Endothelial cell of umbilical vein (primary cell): ENCODE measurements at regions not wholly inside any gene's neighbourhood (a gene's known extent, or its start where the extent isn't known, plus 50 kb on each side); places are given as distances from the start of the nearest gene placed in this dataset.

Experiments
- BruUV-seq: library from RNA; stranded (reverse); fragments of 400-500 nt; replicated peaks from 2 replicates; lab custom pipeline; 2021; lab: Mats Ljungman, UMichigan
- CTCF ChIA-PET: fragments of 300-600, 350-600 bp; sonication (Branson Sonifier 250); formaldehyde crosslinking; loops from one replicate; lab custom pipeline; 2021; ENCODE audit warnings: antibody characterized with exemption, inconsistent platforms; lab: Charles Lee
- POLR2A ChIA-PET: fragments of 300-600, 350-600 bp; sonication (Branson Sonifier 250); formaldehyde crosslinking; loops from one replicate; lab custom pipeline; 2021; ENCODE audit warnings: antibody characterized with exemption, inconsistent platforms; lab: Charles Lee
- DNase-seq: peaks from one replicate; pipeline ENCODE4 v3.0.0-alpha.2; 2011; ENCODE audit warnings: low read depth, low spot score
- FAIRE-seq: peaks from 2 replicates; lab custom pipeline; 2011; peaks lifted over from hg19 to GRCh38; lab: Jason Lieb, UNC
- H2AFZ ChIP-seq: 2 replicates; pipeline ENCODE4 v1.6.0; 2012; ENCODE audit warnings: low read depth, low read length, control low read depth, inconsistent platforms
- H3K27ac ChIP-seq: 2 replicates; pipeline ENCODE4 v1.5.1; 2011; ENCODE audit warnings: low read depth, mild to moderate bottlenecking, control low read depth, low read length, moderate library complexity; ENCODE audit not compliant: insufficient read depth
- H3K27me3 ChIP-seq, 2 experiments: 2 replicates each; pipeline versions ENCODE4 v1.6.0 to v1.6.1; 2011; ENCODE audit warnings: low read length in 2 of 2, mixed read lengths in 1 of 2; ENCODE audit not compliant: control insufficient read depth in 2 of 2, insufficient read depth in 2 of 2
- H3K36me3 ChIP-seq, 2 experiments: 2 replicates in 1 of 2; 3 replicates in 1 of 2; pipeline ENCODE4 v1.5.1; 2011; ENCODE audit warnings: low read length in 2 of 2, mild to moderate bottlenecking in 1 of 2, moderate library complexity in 1 of 2; ENCODE audit not compliant: control insufficient read depth in 2 of 2, insufficient read depth in 2 of 2; ENCODE audit errors: extremely low read depth in 1 of 2
- H3K4me1 ChIP-seq: 3 replicates; pipeline ENCODE4 v1.5.1; 2011; ENCODE audit warnings: mild to moderate bottlenecking, low read length; ENCODE audit not compliant: control insufficient read depth, insufficient read depth; ENCODE audit errors: extremely low read depth
- H3K4me2 ChIP-seq: 2 replicates; pipeline ENCODE4 v1.6.1; 2011; ENCODE audit warnings: low read length, control low read depth, mixed read lengths; ENCODE audit not compliant: insufficient read depth
- H3K4me3 ChIP-seq, 3 experiments: fragments of 200-600 bp in 1 of 3; sonication (generic), shearing (Covaris generic) in 1 of 3; replicated peaks in 1 of 3; 2 replicates each; pipeline ENCODE4 v1.5.1; 2011 to 2016; ENCODE audit warnings: control low read depth in 3 of 3, low read length in 3 of 3, mild to moderate bottlenecking in 2 of 3, inconsistent platforms in 1 of 3, low read depth in 1 of 3, moderate library complexity in 1 of 3; ENCODE audit not compliant: insufficient read depth in 1 of 3
- H3K79me2 ChIP-seq: 2 replicates; pipeline ENCODE4 v1.6.0; 2012; ENCODE audit warnings: low read length, inconsistent platforms; ENCODE audit not compliant: control insufficient read depth, insufficient read depth
- H3K9ac ChIP-seq: replicated peaks from 2 replicates; pipeline ENCODE3; 2011; ENCODE audit warnings: low read length, control low read depth; ENCODE audit not compliant: insufficient read depth; ENCODE audit errors: extremely low read depth
- H3K9me1 ChIP-seq: replicated peaks from 3 replicates; pipeline ENCODE4 v1.6.0; 2011; ENCODE audit warnings: mild to moderate bottlenecking, low read length; ENCODE audit not compliant: control insufficient read depth, insufficient read depth; ENCODE audit errors: extremely low read depth
- H3K9me3 ChIP-seq: replicated peaks from 2 replicates; pipeline ENCODE4 v1.5.1; 2012; ENCODE audit warnings: low read length, inconsistent platforms; ENCODE audit not compliant: control insufficient read depth, insufficient read depth
- H4K20me1 ChIP-seq: replicated peaks from 2 replicates; pipeline ENCODE3; 2011; ENCODE audit warnings: mild to moderate bottlenecking, low read length; ENCODE audit not compliant: control insufficient read depth, insufficient read depth; ENCODE audit errors: extremely low read depth
- CTCF ChIP-seq, 2 donors: IDR thresholded peaks; 1 replicate in 1 of 2; 2 replicates in 1 of 2; pipeline ENCODE4 v1.5.1; 2011; ENCODE audit warnings: low read length in 2 of 2, mild to moderate bottlenecking in 2 of 2, moderate library complexity in 2 of 2, control low read depth in 1 of 2, inconsistent platforms in 1 of 2, low read depth in 1 of 2; ENCODE audit not compliant: insufficient read depth in 1 of 2; ENCODE audit errors: extremely low read depth in 1 of 2
- EZH2 ChIP-seq: IDR thresholded peaks from 2 replicates; pipeline ENCODE4 v1.6.1; 2012; ENCODE audit warnings: borderline replicate concordance, low read depth, mild to moderate bottlenecking, moderate library complexity, low read length, inconsistent platforms; ENCODE audit not compliant: severe bottlenecking
- FOS ChIP-seq: IDR thresholded peaks from 2 replicates; pipeline ENCODE4 v1.6.1; 2011; ENCODE audit warnings: mild to moderate bottlenecking, low read length, moderate library complexity, borderline replicate concordance; ENCODE audit not compliant: insufficient read depth
- GATA2 ChIP-seq: IDR thresholded peaks from 2 replicates; pipeline ENCODE4 v1.7.0; 2011; ENCODE audit warnings: low read depth, mild to moderate bottlenecking, moderate library complexity, mixed read lengths, low read length; ENCODE audit not compliant: insufficient read length, insufficient read depth
- JUN ChIP-seq: IDR thresholded peaks from 2 replicates; pipeline ENCODE4 v1.6.1; 2011; ENCODE audit warnings: borderline replicate concordance, low read depth; ENCODE audit not compliant: insufficient read length, insufficient read depth
- MAX ChIP-seq: IDR thresholded peaks from 2 replicates; pipeline ENCODE4 v1.6.1; 2011; ENCODE audit not compliant: insufficient read depth, insufficient read length
- MYC ChIP-seq: IDR thresholded peaks from one replicate; pipeline ENCODE4 v1.6.1; 2011; ENCODE audit warnings: mild to moderate bottlenecking, low read depth, low read length
- POLR2A ChIP-seq: IDR thresholded peaks from 2 replicates; pipeline ENCODE4 v1.6.1; 2012; ENCODE audit warnings: low read depth, mild to moderate bottlenecking, control low read depth, low read length
- POLR2AphosphoS5 ChIP-seq: IDR thresholded peaks from 2 replicates; pipeline ENCODE4 v1.6.1; 2012; ENCODE audit warnings: low read depth, mild to moderate bottlenecking, control low read depth, low read length, moderate library complexity; ENCODE audit not compliant: insufficient read depth
- dilution Hi-C: fragments of 300-500 bp; cut with MboI; formaldehyde crosslinking; loops from one replicate; pipeline ENCODE4 v1.15.0; 2019; ENCODE audit warnings: low sequenced_read_pairs; ENCODE audit not compliant: extremely low pct_ligation_motif_present
- intact Hi-C: fragments of 100-400 bp; cut with micrococcal nuclease; formaldehyde crosslinking; loops from one replicate; pipeline ENCODE4 v1.10.0; 2022

GRCh38 chr1:192724670-192725069 is 84.2 kb upstream of the RGS2 start:
- Histone ChIP-seq H3K4me2 (no peak overlapping the region), H3K4me1 (no peaks in the 10 kb centered on the region), H3K9me1 (no peaks in the 10 kb centered on the region), H3K4me3 (no peak overlapping the region), H3K9ac (no peak overlapping the region), H3K27ac (no peak overlapping the region), H3K27me3 (no peaks in the 10 kb centered on the region), H4K20me1 (no peaks in the 10 kb centered on the region), H2AFZ (no peak overlapping the region), H3K9me3 (no peaks in the 10 kb centered on the region), H3K36me3 (no peaks in the 10 kb centered on the region), H3K79me2 (no peaks in the 10 kb centered on the region)
- CTCF ChIA-PET = interaction anchor here (1.1 kb wide), 1 partner anchor 19 kb away, joined by 3 read pairs; no protein-coding TSS in a partner anchor
- no TSS peak for BruUV-seq
- POLR2A ChIA-PET = no interaction called here
- intact Hi-C loops (no loop called here), dilution Hi-C loops (no loop called here)
- DNase-seq = no peak
- no peak for FAIRE-seq
- no peak for TF ChIP-seq EZH2
- TF ChIP-seq FOS = no peak
- TF ChIP-seq CTCF (IDR thresholded peaks at IDR 0.05; ENCODE audit: extremely low read depth in 1 of 2, insufficient read depth in 1 of 2, low read depth in 1 of 2, low read length in 2 of 2) = no peak
- no peak for TF ChIP-seq GATA2
- no peak for TF ChIP-seq MAX
- TF ChIP-seq POLR2A = no peak
- TF ChIP-seq POLR2AphosphoS5 = no peak
- TF ChIP-seq MYC = no peak
- no peak for TF ChIP-seq JUN
